ENCODE measurements at regions not wholly inside any gene's neighbourhood (a gene's known extent, or its start where the extent isn't known, plus 50 kb on each side); places are given as distances from the start of the nearest gene placed in this dataset.

- no peak for TF ChIP-seq CTCF (IDR thresholded peaks at IDR 0.05; ENCODE audit: control insufficient read depth, extremely low read depth, insufficient read depth)
- H3K4me3 ChIP-seq (ENCODE audit: low read depth, low read length): no peak overlapping the region
- DNase-seq (ENCODE audit: low read depth): no peak
These were observed 93.5 kb upstream of the ADAD1 start for GRCh38 chr4:122285285-122285684.

- TF ChIP-seq CTCF (IDR thresholded peaks at IDR 0.05; ENCODE audit: control insufficient read depth, extremely low read depth, insufficient read depth): no peak
- no peak for DNase-seq (ENCODE audit: low read depth)
- no peak overlapping the region for H3K4me3 ChIP-seq (ENCODE audit: low read depth, low read length)
These were observed 85.1 kb upstream of the ADAD1 start for GRCh38 chr4:122293374-122294365.

- DNase-seq (ENCODE audit: low read depth): no peak
- no peak for TF ChIP-seq CTCF (IDR thresholded peaks at IDR 0.05; ENCODE audit: control insufficient read depth, extremely low read depth, insufficient read depth)
- no peak overlapping the region for H3K4me3 ChIP-seq (ENCODE audit: low read depth, low read length)
These were observed 81.1 kb upstream of the ADAD1 start for GRCh38 chr4:122297694-122298093.

- no peak for TF ChIP-seq CTCF (IDR thresholded peaks at IDR 0.05; ENCODE audit: control insufficient read depth, extremely low read depth, insufficient read depth)
- no peak overlapping the region for H3K4me3 ChIP-seq (ENCODE audit: low read depth, low read length)
- no peak for DNase-seq (ENCODE audit: low read depth)
These were observed 78.0 kb upstream of the ADAD1 start for GRCh38 chr4:122300776-122301175.

- H3K4me3 ChIP-seq (ENCODE audit: low read depth, low read length): no peak overlapping the region
- DNase-seq (ENCODE audit: low read depth): no peak
- no peak for TF ChIP-seq CTCF (IDR thresholded peaks at IDR 0.05; ENCODE audit: control insufficient read depth, extremely low read depth, insufficient read depth)
These were observed 73.0 kb upstream of the ADAD1 start for GRCh38 chr4:122305853-122306252.

- H3K4me3 ChIP-seq (ENCODE audit: low read depth, low read length): no peak overlapping the region
- no peak for DNase-seq (ENCODE audit: low read depth)
- TF ChIP-seq CTCF (IDR thresholded peaks at IDR 0.05; ENCODE audit: control insufficient read depth, extremely low read depth, insufficient read depth): peak; percentile 46; the same call in 1 of the 2 replicates
These were observed 68.7 kb upstream of the ADAD1 start for GRCh38 chr4:122309988-122310626.

Measured in LNCaP clone FGC (cell line).